ENCODE measurements at regions not wholly inside any gene's neighbourhood (a gene's known extent, or its start where the extent isn't known, plus 50 kb on each side); places are given as distances from the start of the nearest gene placed in this dataset.
"Not testable (repeated sequence)": the region's sequence is repeated elsewhere in the genome, so short reads cannot be mapped to it uniquely, and the experiment has no call there.

DNA sequence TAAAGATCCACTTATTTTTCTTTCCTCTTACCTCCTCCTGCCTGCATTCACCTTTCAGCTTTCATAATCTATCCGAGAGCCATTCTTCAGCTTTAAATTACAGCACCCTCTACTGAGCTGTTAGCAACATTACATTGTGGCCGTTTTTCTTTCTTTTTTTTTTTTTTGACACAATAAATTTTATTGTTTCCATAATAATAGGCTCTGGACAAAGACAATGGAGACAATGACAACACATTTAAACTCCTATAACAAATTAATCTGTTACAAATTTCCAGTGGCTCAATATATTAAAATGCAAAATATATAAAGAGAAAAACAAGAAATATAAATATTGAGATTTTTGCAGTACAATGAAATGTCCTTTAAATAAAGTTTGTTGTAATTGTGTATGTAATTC, 312.7 kb upstream of the COX7C start:
- H3K14ac ChIP-seq (ENCODE audit: insufficient read depth, low read length); H4K91ac ChIP-seq (ENCODE audit: insufficient read length, low read depth, low read length); H2AFZ ChIP-seq (ENCODE audit: low read length); H3K4ac ChIP-seq (ENCODE audit: low read depth, low read length); H2BK12ac ChIP-seq (ENCODE audit: insufficient read length, low read depth, low read length); H2BK15ac ChIP-seq (ENCODE audit: low read depth, low read length); H4K5ac ChIP-seq (ENCODE audit: insufficient read length, low read depth, low read length); H3K27me3 Mint-ChIP-seq (ENCODE audit: low read depth); H3K9me3 ChIP-seq (ENCODE audit: control insufficient read depth, low read depth, low read length); DNase-seq; H3K79me2 ChIP-seq (ENCODE audit: insufficient read depth, low read length); H3K36me3 Mint-ChIP-seq (ENCODE audit: insufficient read depth in 1 of 3, low read depth in 3 of 3); H2BK20ac ChIP-seq (ENCODE audit: low read depth, low read length, poor library complexity, severe bottlenecking); H3K4me1 Mint-ChIP-seq; H2AK5ac ChIP-seq (ENCODE audit: insufficient read length, low read length); H3K23me2 ChIP-seq (ENCODE audit: insufficient read length, low read depth, low read length, poor library complexity, severe bottlenecking); H3K56ac ChIP-seq (ENCODE audit: insufficient read length, low read depth, low read length); H3K4me2 ChIP-seq (ENCODE audit: insufficient read depth, insufficient read length, low read length); H3K23ac ChIP-seq (ENCODE audit: insufficient read length, low read depth, low read length); H3K27me3 ChIP-seq (ENCODE audit: insufficient read depth, low read length); H3K4me3 Mint-ChIP-seq; H3K9me3 Mint-ChIP-seq; H4K20me1 ChIP-seq (ENCODE audit: control insufficient read depth, insufficient read depth, insufficient read length); H3T11ph ChIP-seq (ENCODE audit: low read length); H3K27ac ChIP-seq (ENCODE audit: insufficient read length, low read depth, low read length); H3K18ac ChIP-seq (ENCODE audit: insufficient read length, low read depth, low read length); H2BK120ac ChIP-seq (ENCODE audit: low read depth, low read length, poor library complexity, severe bottlenecking); H3K79me1 ChIP-seq (ENCODE audit: insufficient read depth, low read depth, low read length, poor library complexity, severe bottlenecking); H3K9ac ChIP-seq (ENCODE audit: extremely low read depth, insufficient read length, low read length); H3K27ac Mint-ChIP-seq; H2BK5ac ChIP-seq (ENCODE audit: insufficient read length, low read length); H3K4me1 ChIP-seq (ENCODE audit: insufficient read depth, low read length); H4K8ac ChIP-seq (replicated peaks; ENCODE audit: insufficient read length, low read depth, low read length): not testable (repeated sequence)
- WGBS (ENCODE audit: extremely low coverage, insufficient read length, low lambda C conversion rate) = no CpG with 5 or more reads among the region's 2 CpGs
- TF ChIP-seq, protein P1, sequence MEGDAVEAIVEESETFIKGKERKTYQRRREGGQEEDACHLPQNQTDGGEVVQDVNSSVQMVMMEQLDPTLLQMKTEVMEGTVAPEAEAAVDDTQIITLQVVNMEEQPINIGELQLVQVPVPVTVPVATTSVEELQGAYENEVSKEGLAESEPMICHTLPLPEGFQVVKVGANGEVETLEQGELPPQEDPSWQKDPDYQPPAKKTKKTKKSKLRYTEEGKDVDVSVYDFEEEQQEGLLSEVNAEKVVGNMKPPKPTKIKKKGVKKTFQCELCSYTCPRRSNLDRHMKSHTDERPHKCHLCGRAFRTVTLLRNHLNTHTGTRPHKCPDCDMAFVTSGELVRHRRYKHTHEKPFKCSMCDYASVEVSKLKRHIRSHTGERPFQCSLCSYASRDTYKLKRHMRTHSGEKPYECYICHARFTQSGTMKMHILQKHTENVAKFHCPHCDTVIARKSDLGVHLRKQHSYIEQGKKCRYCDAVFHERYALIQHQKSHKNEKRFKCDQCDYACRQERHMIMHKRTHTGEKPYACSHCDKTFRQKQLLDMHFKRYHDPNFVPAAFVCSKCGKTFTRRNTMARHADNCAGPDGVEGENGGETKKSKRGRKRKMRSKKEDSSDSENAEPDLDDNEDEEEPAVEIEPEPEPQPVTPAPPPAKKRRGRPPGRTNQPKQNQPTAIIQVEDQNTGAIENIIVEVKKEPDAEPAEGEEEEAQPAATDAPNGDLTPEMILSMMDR (conservative IDR thresholded peaks at IDR 0.05) = peak; percentile 65

Data from H9 (cell line).